Astrocyte of the cerebellum (primary cell): ENCODE measurements at regions not wholly inside any gene's neighbourhood (a gene's known extent, or its start where the extent isn't known, plus 50 kb on each side); places are given as distances from the start of the nearest gene placed in this dataset.

Experiments used
- DNase-seq: peaks from one replicate; pipeline ENCODE4 v3.0.0-alpha.2; 2011; ENCODE audit warnings: low read depth
- H3K4me3 ChIP-seq: 2 replicates; pipeline ENCODE4 v1.5.1; 2011; ENCODE audit warnings: mild to moderate bottlenecking, low read depth, low read length, moderate library complexity
- CTCF ChIP-seq: IDR thresholded peaks from 2 replicates; pipeline ENCODE4 v1.5.1; 2012; ENCODE audit warnings: low read length, low read depth, moderate library complexity, mild to moderate bottlenecking; ENCODE audit errors: missing control alignments
- in situ Hi-C: cut with HindIII; loops from 2 replicates; pipeline ENCODE4 v1.10.0; 2017; ENCODE audit warnings: low sequenced_read_pairs

GRCh38 chr9:31492229-31492628 lies 892.2 kb upstream of the ACO1 start:
- no peak overlapping the region for H3K4me3 ChIP-seq
- DNase-seq, result no peak
- in situ Hi-C loops, result no loop called here
- TF ChIP-seq CTCF, result no peak

DNA sequence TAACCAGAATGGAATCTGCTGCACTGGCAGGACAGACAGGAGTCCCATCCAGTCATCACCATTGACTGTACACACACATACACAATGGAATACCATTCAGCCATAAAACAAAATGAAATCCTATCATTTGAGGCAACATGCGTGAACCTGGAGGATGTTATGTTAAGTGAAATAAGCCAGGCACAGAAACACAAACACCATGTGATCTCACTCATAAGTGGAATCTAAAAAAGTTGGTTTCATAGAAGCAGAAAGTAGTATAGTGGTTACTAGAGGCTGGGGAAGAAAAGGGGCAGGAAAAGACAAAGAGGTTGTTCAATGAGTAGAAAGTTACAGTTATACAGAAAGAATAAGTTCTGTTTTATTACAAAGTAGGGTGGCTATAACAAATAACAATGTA lies 884.0 kb upstream of the ACO1 start:
- in situ Hi-C loops, result no loop called here
- no peak overlapping the region for H3K4me3 ChIP-seq

GRCh38 chr9:31519011-31519410 lies 865.4 kb upstream of the ACO1 start:
- no peak for TF ChIP-seq CTCF
- no peak for DNase-seq
- H3K4me3 ChIP-seq, result no peak overlapping the region
- in situ Hi-C loops, result no loop called here

More for the DNA sequence above, 884.0 kb upstream of the ACO1 start:
- no peak for DNase-seq
- no peak for TF ChIP-seq CTCF

DNA sequence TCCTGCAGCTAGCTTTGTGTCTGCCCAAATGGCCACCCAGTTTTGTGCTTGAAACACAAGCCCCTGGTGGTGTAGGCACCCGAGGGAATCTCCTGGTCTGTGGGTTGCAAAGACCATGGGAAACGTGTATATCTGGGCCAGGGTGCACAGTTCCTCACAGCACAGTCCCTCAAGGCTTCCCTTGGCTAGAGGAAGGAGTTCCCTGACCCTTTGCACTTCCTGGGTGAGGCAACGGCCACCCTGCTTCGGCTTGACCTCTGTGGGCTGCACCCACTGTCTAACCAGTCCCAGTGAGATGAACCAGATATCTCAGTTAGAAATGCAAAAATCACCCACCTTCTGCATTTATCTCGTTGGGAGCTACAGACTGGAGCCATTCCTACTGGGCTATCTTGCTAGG lies 865.0 kb upstream of the ACO1 start:
- H3K4me3 ChIP-seq, result no peak overlapping the region
- in situ Hi-C loops, result no loop called here
- TF ChIP-seq CTCF, result no peak
- DNase-seq, result no peak

- no peak for DNase-seq
- no peak overlapping the region for H3K4me3 ChIP-seq
- TF ChIP-seq CTCF, result no peak
- in situ Hi-C loops, result no loop called here
Observed at GRCh38 chr9:31519826-31520225, 864.6 kb upstream of the ACO1 start.

DNA sequence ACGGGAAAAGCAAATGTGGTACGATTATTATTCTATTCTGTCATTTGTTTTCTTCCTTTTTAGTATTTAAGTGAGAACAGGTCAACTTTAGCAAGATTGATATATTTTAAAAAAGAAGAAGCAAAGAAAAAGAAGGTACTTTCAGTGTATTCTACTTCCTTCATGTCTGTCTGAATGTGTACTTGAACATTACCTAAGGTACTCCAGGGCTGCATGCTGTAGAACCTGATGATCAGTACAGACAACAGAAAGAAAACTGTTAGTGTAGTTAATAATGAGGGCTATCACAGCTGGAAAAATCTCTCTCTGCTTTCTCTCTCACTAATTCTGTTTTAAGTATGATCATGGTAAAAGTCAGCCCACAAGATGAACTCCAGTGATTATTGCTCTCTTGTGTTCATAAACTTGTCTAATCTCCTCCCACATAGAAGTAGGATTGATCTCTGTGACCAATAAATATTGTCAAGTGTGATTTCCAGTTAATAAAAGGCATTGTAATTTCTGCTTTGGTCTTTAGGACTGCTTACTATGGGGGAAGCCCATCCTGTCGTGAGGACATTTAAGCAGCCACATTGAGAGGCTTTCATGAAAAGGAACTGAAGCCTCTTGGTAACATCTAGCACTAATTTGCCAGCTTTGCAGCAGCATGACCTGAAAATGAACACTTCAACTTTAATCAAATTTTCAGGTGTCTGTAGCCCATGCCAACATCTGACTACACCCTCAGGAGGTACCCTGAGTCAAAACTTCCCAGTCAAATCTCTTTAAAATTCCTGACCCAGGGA lies 864.0 kb upstream of the ACO1 start:
- no peak for TF ChIP-seq CTCF
- no peak overlapping the region for H3K4me3 ChIP-seq
- in situ Hi-C loops, result no loop called here

More for the DNA sequence above, 864.0 kb upstream of the ACO1 start:
- no peak for DNase-seq
